Ishikawa (cell line): ENCODE measurements at regions not wholly inside any gene's neighbourhood (a gene's known extent, or its start where the extent isn't known, plus 50 kb on each side); places are given as distances from the start of the nearest gene placed in this dataset.

ENCODE experiments used
- CEBPB ChIP-seq: IDR thresholded peaks from 2 replicates; pipeline ENCODE4 v1.6.1; 2012
- CREB1 ChIP-seq: IDR thresholded peaks from 2 replicates; pipeline ENCODE4 v1.6.1; 2012; ENCODE audit warnings: low read depth
- EGR1 ChIP-seq: IDR thresholded peaks from 2 replicates; pipeline ENCODE4 v1.6.1; 2012
- EP300 ChIP-seq: IDR thresholded peaks from 2 replicates; pipeline ENCODE4 v1.6.1; 2012; ENCODE audit warnings: borderline replicate concordance
- FOXM1 ChIP-seq: IDR thresholded peaks from 2 replicates; pipeline ENCODE4 v1.6.1; 2012; ENCODE audit warnings: low read depth, borderline replicate concordance
- NFIC ChIP-seq: IDR thresholded peaks from 2 replicates; pipeline ENCODE4 v1.6.1; 2012
- REST ChIP-seq: IDR thresholded peaks from 2 replicates; pipeline ENCODE4 v1.6.1; 2012; ENCODE audit warnings: low read depth, mild to moderate bottlenecking
- TAF1 ChIP-seq: IDR thresholded peaks from 2 replicates; pipeline ENCODE4 v1.6.1; 2012; ENCODE audit warnings: low read depth, mild to moderate bottlenecking
- TCF12 ChIP-seq: IDR thresholded peaks from 2 replicates; pipeline ENCODE4 v1.6.1; 2012; ENCODE audit warnings: low read depth
- TEAD4 ChIP-seq: IDR thresholded peaks from 2 replicates; pipeline ENCODE4 v1.6.1; 2012
- USF1 ChIP-seq: IDR thresholded peaks from 2 replicates; pipeline ENCODE4 v1.6.1; 2012
- YY1 ChIP-seq: IDR thresholded peaks from 2 replicates; pipeline ENCODE4 v1.6.1; 2012; ENCODE audit warnings: low read depth
- TF ChIP-seq, protein P1 (sequence below): IDR thresholded peaks from 2 replicates; pipeline ENCODE4 v1.6.1; 2012

- TF ChIP-seq YY1 (no peak), EP300 (no peak), TAF1 (no peak), TCF12 (no peak), TEAD4 (no peak), REST (no peak), CREB1 (no peak), EGR1 (no peak), FOXM1 (no peak), USF1 (no peak), CEBPB (no peak), NFIC (no peak)
- TF ChIP-seq, protein P1, sequence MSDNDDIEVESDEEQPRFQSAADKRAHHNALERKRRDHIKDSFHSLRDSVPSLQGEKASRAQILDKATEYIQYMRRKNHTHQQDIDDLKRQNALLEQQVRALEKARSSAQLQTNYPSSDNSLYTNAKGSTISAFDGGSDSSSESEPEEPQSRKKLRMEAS: no peak
These were observed 158.7 kb upstream of the ZNF184 start for GRCh38 chr6:27631609-27631916.
